ENCODE measurements at regions not wholly inside any gene's neighbourhood (a gene's known extent, or its start where the extent isn't known, plus 50 kb on each side); places are given as distances from the start of the nearest gene placed in this dataset.

GRCh38 chr5:61735531-61735930 is 403.5 kb downstream of the ZSWIM6 start:
- DNase-seq, result no peak

GRCh38 chr5:61735995-61736394 is 403.9 kb downstream of the ZSWIM6 start:
- DNase-seq, result no peak

- peak in 1 of 58 donors; percentile 2 for DNase-seq
Measured at GRCh38 chr5:61737301-61737963, 405.4 kb downstream of the ZSWIM6 start.

- no peak for DNase-seq
Measured at GRCh38 chr5:61737964-61738340, 405.9 kb downstream of the ZSWIM6 start.

GRCh38 chr5:61738446-61738845 is 406.4 kb downstream of the ZSWIM6 start:
- DNase-seq, result no peak

GRCh38 chr5:61744690-61745619 is 412.9 kb downstream of the ZSWIM6 start:
- no peak for DNase-seq

- no peak for DNase-seq
Measured at GRCh38 chr5:61746831-61747575, 414.9 kb downstream of the ZSWIM6 start.

GRCh38 chr5:61748121-61748520 is 416.1 kb downstream of the ZSWIM6 start:
- DNase-seq, result no peak

- no peak for DNase-seq
Measured at GRCh38 chr5:61748651-61749050, 416.6 kb downstream of the ZSWIM6 start.

- no peak for DNase-seq
Measured at GRCh38 chr5:61752588-61752987, 420.5 kb downstream of the ZSWIM6 start.

GRCh38 chr5:61754792-61755191 is 422.7 kb downstream of the ZSWIM6 start:
- no peak for DNase-seq

GRCh38 chr5:61755726-61756222 is 423.7 kb downstream of the ZSWIM6 start:
- DNase-seq, result no peak

GRCh38 chr5:61758711-61759110 is 426.7 kb downstream of the ZSWIM6 start:
- no peak for DNase-seq

GRCh38 chr5:61765471-61765870 is 433.4 kb downstream of the ZSWIM6 start:
- no peak for DNase-seq

- no peak for DNase-seq
Measured at GRCh38 chr5:61766141-61766540, 434.1 kb downstream of the ZSWIM6 start.

- DNase-seq, result no peak
Measured at GRCh38 chr5:61767231-61768080, 435.4 kb downstream of the ZSWIM6 start.

- DNase-seq, result no peak
Measured at GRCh38 chr5:61768692-61769281, 436.7 kb downstream of the ZSWIM6 start.

- no peak for DNase-seq
Measured at GRCh38 chr5:61771062-61771461, 439.0 kb downstream of the ZSWIM6 start.

GRCh38 chr5:61771808-61772207 is 439.8 kb downstream of the ZSWIM6 start:
- no peak for DNase-seq

GRCh38 chr5:61775901-61776300 is 443.8 kb downstream of the ZSWIM6 start:
- DNase-seq, result no peak
